ENCODE measurements at regions not wholly inside any gene's neighbourhood (a gene's known extent, or its start where the extent isn't known, plus 50 kb on each side); places are given as distances from the start of the nearest gene placed in this dataset.

DNA sequence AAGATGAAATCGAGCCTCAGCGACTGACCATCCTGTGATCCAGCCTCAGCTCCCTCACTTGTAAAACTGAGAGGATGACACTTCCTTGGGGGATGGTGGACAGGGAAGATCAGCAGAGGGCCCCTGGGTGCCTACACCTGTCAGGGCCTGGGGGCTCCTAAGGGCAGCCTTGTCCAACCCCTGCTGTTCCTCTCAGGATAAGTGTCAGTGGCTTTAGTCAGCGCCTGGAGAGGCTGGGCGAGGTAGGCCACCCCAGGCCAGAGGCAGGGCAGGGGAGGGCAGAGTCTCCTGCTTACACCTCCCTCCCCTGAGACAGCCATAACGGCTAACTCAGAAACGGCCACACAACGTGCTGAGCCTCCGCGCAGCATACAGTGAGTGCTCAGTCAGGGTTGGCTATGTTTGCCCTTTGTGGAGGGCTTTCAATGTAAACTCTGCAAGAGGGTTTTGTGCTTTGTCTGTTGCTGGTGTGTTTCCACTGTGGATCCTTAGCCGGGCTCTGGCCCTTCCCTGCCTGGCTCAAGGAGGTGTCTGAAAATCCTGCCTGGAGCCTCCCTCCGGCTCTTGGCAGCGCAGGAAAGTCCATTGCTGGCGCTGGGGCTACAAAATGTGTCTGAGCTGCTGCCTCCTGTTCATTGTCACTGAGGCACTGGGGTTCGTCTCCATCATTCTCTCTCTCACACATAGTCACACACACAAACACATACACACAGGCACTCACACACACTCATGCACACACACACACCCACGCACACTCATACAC, 588.4 kb downstream of the PTPRU start:
- H3K36me3 Mint-ChIP-seq: no peaks in the 10 kb centered on the region
- ATAC-seq (replicated peaks): no peak

DNA sequence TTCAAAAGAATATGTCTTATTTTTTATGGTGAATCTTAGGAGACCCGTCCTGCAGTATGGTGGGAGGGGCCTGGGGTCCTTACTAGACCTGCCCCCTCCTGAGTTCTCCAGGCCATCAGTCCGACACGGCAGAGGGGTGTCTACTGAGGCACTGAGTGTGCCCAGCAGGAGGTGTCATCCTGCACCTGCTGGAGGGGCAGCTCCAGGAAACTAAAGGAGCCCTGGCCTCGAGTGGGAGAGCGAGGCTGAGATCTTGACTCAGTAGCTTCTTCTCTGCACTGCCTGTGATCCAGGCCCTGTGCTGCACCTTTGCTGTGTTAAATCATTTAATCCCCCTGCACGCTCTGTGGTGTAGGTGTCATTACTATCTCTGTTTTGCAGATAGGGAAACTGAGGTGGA, 587.7 kb downstream of the PTPRU start:
- DNase-seq: no peak
- H3K36me3 Mint-ChIP-seq: no peaks in the 10 kb centered on the region

More for the DNA sequence above, 588.4 kb downstream of the PTPRU start:
- Mint-ChIP-seq H3K9me3 (peaks cover 0 to 1% of the 10 kb centered on the region in 2 donors), H3K27me3 (peaks cover 15 to 28% of the 10 kb centered on the region in 2 donors), H3K4me3 (no peak overlapping the region), H3K4me1 (no peaks in the 10 kb centered on the region), H3K27ac (no peak overlapping the region)
- no peak for DNase-seq

DNA sequence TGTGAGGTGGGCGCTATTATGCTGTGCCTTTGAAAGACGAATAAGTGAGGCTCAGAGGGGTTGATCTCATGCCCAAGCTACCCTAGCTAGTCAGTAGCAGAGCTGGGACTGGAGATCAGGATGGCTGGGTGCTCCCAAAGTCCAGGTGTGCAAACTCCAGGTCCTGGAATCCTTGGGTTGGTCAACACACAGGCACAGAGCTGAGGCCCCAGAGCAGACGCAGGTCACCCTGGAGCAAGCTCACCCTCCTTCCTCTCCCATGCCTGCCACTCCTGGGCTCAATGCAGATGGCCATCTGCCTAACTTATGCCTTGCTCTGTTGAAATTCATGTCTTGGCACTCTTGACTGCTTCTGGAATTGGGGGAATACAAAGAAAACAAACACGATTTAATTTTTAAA, 587.2 kb downstream of the PTPRU start:
- Mint-ChIP-seq H3K36me3 (no peaks in the 10 kb centered on the region), H3K4me1 (no peaks in the 10 kb centered on the region), H3K4me3 (no peak overlapping the region), H3K27me3 (peaks cover 23 to 39% of the 10 kb centered on the region in 2 donors), H3K9me3 (peaks cover 0 to 5% of the 10 kb centered on the region in 2 donors), H3K27ac (no peak overlapping the region)
- DNase-seq (no peak), ATAC-seq (replicated peaks) (no peak)

More for the DNA sequence above, 587.7 kb downstream of the PTPRU start:
- no peak overlapping the region for H3K4me3 Mint-ChIP-seq
- no peaks in the 10 kb centered on the region for H3K4me1 Mint-ChIP-seq
- no peak for ATAC-seq (replicated peaks)
- H3K27ac Mint-ChIP-seq: no peak overlapping the region
- H3K9me3 Mint-ChIP-seq: peaks cover 0 to 4% of the 10 kb centered on the region in 2 donors
- peaks cover 21 to 35% of the 10 kb centered on the region in 2 donors for H3K27me3 Mint-ChIP-seq

DNA sequence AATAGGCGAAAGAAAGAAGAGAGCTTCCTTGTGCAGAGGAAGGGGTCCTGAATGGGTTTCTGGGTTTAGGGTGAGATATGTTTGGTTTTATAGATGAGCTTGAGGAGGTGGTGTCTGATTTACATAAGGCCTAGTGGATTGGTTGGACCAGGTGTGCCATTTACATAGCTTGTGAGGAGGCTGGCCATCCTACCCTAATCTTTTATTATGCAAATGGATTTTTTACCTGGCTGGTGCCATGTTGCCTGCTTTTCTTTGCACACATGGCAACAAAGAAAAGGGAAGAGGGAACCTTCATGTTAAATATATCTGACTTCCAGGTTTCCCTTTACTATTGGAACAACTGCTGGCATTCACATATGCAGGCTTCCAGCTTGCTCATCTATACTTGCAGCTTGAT, 585.3 kb downstream of the PTPRU start:
- Mint-ChIP-seq H3K4me3 (no peak overlapping the region), H3K4me1 (no peaks in the 10 kb centered on the region), H3K27ac (no peak overlapping the region), H3K36me3 (no peaks in the 10 kb centered on the region), H3K27me3 (peaks cover 17 to 38% of the 10 kb centered on the region in 2 donors), H3K9me3 (peaks cover 0 to 5% of the 10 kb centered on the region in 2 donors)
- DNase-seq (no peak), ATAC-seq (replicated peaks) (no peak)

DNA sequence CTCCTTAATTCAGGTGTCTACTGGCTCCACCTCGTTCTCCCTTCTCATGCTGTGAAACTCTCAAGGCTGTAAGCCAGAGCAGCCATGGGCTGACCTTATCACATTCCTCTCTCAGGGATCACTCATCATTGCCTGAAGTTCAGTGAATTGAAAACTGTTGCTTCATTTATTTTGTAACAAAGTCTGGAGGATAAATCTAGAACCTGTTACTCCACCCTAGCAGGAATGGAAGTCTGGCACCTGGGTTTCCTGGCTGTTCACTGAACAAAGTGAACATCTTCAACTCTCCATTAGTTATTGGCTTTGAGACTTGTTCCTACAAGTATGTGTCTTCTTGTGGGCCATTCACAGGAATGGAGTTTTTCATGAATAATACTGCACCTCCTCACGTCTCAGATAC, 584.1 kb downstream of the PTPRU start:
- H3K4me3 Mint-ChIP-seq: no peak overlapping the region

DNA sequence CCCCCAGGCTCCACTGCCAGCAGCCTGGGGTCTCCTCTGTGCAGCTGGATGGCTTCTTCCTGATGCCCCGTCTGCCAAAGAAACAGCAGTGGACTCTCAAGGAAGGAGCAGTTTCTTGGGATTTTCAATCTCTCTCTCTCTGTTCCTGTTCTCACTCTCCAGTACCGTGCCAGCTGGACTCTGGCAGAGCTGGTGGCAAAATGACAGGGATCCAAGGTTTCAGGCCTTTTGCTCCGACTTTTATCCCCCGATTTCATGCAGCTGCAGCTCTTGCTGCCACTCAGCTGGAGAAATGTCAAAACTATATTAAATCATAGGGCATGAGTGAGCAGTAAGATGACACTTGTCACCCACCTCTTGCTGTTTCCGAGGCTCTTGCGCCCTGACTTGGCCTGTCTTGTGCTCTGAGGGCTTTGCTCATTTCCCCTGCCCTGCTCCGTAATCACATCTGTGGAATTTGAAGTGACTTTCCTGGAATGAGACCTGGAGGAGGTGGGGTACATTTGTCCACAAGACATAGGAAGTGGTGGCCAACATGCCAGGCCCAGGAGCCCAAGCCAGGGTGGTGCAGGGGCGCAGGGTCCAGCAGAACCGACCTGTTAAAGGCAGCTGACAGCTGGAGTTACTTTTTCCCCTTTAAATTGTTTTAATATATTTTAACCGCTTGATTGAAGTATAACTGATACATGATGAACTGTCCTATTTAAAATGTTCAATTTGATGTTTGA, 576.2 kb downstream of the PTPRU start:
- Mint-ChIP-seq H3K36me3 (no peaks in the 10 kb centered on the region), H3K4me3 (no peak overlapping the region), H3K4me1 (no peaks in the 10 kb centered on the region), H3K27me3 (peaks cover 9 to 10% of the 10 kb centered on the region in 2 donors), H3K9me3 (peaks cover 0 to 2% of the 10 kb centered on the region in 2 donors), H3K27ac (no peak overlapping the region)
- ATAC-seq (replicated peaks): no peak
- no peak for DNase-seq

More for the DNA sequence above, 584.1 kb downstream of the PTPRU start:
- Mint-ChIP-seq H3K27ac (no peak overlapping the region), H3K9me3 (peaks cover 0 to 5% of the 10 kb centered on the region in 2 donors), H3K4me1 (no peaks in the 10 kb centered on the region), H3K27me3 (peaks cover 17 to 38% of the 10 kb centered on the region in 2 donors), H3K36me3 (no peaks in the 10 kb centered on the region)
- ATAC-seq (replicated peaks): no peak
- DNase-seq: no peak

DNA sequence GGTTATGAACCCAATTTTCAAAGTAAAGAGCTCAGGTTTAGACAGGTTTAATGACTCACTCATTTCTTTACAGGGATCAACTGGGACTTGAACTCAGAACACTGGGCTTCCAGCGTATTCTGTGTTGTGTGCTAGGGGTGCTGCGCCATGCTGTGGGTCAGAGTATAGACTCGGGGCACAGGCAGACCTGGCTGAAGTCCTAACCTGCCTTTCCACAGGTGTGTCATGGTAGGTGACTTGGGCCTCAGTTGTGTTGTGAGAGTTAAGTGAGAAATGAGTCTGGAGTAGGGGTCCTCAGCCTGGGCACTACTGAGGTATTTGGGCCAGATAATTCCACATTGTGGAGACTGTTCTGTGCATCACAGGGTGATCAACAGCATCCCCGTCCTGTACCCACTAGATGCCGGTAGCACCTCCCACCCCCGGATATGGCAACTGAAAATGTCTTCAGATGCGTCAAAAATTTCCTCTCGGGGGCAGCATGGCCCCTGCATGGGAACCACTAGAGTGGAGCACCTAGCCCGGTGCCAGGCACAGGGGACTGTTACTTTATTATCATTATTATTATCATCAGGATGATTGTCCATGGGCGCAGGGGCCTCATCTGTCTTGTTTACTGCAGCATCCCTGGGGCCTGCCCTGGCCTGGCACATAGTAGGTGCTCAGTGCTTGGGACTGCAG, 575.5 kb downstream of the PTPRU start:
- Mint-ChIP-seq H3K4me3 (no peak overlapping the region), H3K4me1 (no peaks in the 10 kb centered on the region), H3K27ac (no peak overlapping the region), H3K27me3 (peaks cover 6 to 9% of the 10 kb centered on the region in 2 donors), H3K36me3 (no peaks in the 10 kb centered on the region), H3K9me3 (peaks cover 0 to 2% of the 10 kb centered on the region in 2 donors)
- ATAC-seq (replicated peaks) (no peak), DNase-seq (no peak)

DNA sequence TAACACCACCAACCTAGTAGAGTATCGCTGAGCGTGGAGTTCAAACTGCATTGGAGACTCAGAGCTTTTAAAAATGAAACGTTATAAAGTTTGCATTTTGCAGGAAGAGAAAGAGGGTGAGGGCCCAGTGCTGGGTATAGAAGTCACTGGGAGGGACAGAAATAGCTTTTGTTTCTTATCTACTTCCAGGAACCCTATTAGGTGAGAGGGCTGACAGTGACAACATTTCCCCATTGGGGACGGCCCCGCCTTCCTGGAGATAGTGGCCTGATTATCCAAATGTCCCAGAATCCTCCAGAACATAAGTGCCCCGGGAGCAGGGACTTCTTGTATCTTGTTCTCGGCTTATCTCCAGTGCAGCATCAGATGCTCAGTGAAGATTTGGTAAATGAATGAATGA, 574.9 kb downstream of the PTPRU start:
- Mint-ChIP-seq H3K9me3 (peaks cover 0 to 2% of the 10 kb centered on the region in 2 donors), H3K27ac (no peak overlapping the region), H3K4me3 (no peak overlapping the region), H3K4me1 (no peaks in the 10 kb centered on the region), H3K36me3 (no peaks in the 10 kb centered on the region), H3K27me3 (peaks cover 5 to 9% of the 10 kb centered on the region in 2 donors)
- DNase-seq (no peak), ATAC-seq (replicated peaks) (no peak)

DNA sequence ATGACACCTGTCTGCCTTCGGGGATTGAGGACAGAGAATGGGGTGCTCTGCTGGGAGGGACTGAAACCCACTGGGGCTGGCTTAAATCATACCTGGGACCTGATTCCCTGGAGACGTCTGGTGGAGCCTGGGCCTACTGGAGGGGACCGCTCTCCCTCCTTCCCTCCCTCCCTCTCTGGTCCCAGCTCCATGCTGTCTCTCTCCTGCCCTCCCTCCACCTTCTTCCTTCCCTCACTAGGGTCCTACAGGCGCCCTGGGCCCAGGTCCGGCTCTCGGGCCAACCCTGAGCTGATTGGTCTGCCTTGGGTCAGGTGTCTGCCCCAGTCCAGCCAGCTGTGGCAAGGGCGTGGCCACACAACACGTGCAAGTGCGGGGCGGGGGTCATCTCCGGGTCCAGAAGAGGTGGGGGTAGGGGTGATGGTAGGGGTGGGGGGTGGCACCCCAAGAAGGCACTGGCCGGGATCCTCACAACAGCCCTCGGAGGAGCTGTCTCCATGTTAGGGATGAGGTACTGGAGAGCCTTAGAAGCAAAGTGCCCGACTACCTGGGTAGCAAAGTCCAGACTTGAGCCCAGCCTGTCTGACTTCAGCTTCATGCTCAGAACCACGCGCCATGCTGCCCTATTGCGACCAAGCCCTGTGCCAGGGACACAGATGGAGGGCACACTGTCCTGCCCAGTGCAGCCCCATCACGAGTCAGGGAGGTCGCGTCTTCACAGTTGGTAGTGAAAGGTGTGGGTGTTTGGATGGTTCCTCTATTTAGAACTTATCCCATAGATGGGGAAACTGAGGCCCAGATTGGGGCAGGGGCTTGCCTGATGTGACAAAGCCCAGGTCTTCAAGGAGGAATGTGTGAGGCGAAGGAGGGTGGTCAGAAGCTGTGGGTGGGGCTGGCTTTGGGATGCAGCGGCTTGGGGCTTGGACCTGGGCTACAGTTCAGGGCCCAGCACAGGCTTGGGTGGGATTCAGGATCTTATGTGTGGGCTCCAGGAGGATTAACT, 574.1 kb downstream of the PTPRU start:
- peaks cover 0 to 2% of the 10 kb centered on the region in 2 donors for H3K9me3 Mint-ChIP-seq
- H3K27me3 Mint-ChIP-seq: peaks cover 5 to 9% of the 10 kb centered on the region in 2 donors
- H3K4me1 Mint-ChIP-seq: no peaks in the 10 kb centered on the region
- ATAC-seq (replicated peaks): no peak
- H3K4me3 Mint-ChIP-seq: no peak overlapping the region
- no peak for DNase-seq
- no peaks in the 10 kb centered on the region for H3K36me3 Mint-ChIP-seq
- H3K27ac Mint-ChIP-seq: no peak overlapping the region

DNA sequence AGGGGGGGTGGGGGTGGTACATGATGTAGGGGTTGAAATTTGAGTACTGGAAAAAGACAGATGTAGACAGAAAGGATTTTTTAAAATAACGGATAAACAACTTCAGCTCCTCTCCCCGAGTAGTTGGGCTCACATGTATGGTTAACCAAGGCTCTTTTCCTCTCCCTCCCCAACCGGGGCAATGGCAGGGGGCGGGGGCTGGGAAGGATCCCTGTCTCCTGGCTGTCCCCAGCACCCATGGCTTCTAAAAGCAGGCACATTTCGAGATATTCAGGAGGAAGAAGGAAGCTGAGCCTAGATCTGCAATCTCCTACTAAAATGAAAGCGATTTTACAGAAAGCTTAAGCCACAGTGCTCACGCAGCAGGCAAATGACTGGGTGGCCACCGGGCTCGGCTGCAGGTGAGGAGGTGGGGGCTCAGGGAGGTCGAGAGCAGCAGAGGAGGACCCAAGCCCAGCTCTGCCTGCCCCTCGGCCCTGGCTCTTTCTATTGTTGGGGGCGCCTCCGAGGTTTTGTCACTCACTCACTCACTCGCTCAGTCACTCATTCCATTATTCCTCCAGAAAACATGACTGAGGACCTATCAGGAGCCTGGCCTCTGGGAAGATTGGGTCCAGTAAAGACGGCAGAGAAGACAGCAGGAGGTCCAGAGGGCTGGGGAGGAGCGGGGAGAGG, 573.3 kb downstream of the PTPRU start:
- Mint-ChIP-seq H3K4me1 (no peaks in the 10 kb centered on the region), H3K4me3 (no peak overlapping the region), H3K36me3 (no peaks in the 10 kb centered on the region), H3K27me3 (peaks cover 7 to 9% of the 10 kb centered on the region in 2 donors), H3K9me3 (peaks cover 0 to 2% of the 10 kb centered on the region in 2 donors), H3K27ac (no peak overlapping the region)
- DNase-seq (no peak), ATAC-seq (replicated peaks) (no peak)

DNA sequence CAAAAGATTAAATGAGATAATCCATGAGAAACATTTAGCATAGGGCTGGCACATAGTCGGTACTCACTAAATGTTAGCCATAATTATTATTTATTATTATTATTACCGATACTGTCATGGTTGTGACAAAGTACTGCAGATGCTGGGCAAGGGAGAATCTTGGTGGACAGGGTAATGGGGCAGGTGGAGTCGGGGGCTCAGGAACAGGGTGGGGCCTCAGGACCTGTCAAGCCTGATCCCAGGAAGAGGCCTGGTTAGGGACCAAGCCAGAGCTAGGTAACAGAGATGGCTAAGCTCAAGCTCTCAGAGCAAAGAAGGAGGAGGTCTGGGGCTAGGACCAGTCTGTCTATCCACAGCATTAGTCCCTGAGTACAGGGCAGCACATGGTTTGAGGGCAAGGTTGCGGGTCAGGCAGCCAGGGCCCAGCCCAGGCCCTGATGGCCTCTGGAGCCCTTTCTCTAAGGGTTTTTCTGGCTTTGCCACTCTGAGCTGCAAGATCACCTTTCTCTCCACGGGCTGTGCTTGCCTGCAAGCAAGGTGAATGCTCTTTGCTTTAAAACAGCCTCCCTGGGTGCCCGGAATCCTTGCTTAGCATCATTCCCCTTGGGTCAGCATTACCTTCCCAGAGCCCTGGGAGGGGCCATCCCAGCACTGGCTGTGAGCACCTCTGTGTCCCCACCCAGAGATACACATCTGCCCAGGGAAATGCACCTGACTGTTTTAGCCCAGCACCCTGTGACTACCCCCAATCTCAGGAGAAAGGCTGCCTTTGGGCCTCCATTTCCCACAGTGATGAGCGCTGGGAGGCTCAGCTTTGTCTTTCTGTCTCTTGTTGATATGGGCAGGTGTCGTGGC, 572.0 kb downstream of the PTPRU start:
- H3K9me3 Mint-ChIP-seq: no peaks in the 10 kb centered on the region
- DNase-seq (no peak), ATAC-seq (replicated peaks) (no peak)
- no peaks in the 10 kb centered on the region for H3K36me3 Mint-ChIP-seq
- H3K4me1 Mint-ChIP-seq: no peaks in the 10 kb centered on the region
- no peak overlapping the region for H3K4me3 Mint-ChIP-seq
- H3K27me3 Mint-ChIP-seq: peaks cover 9 to 20% of the 10 kb centered on the region in 2 donors
- no peak overlapping the region for H3K27ac Mint-ChIP-seq

DNA sequence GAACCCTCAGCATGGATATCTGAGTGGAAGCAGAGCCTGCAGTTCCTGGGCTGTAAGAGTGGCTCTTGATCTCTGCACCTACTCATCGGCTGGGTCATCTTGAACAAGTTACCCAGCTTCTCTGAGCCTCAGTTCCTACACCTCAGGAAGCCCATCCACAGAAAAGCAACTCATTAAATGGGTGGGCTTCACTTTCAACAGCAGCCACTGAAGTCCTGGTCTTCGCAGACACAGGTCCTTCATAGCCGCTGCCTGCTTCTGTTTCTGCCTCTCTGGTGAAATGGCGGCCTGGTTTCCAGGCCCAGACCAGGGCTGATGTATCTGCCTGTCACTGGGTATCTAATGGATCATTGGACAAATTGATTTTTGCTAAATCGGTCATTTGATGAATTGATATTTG, 571.4 kb downstream of the PTPRU start:
- no peaks in the 10 kb centered on the region for H3K9me3 Mint-ChIP-seq
- DNase-seq: no peak
- no peak overlapping the region for H3K27ac Mint-ChIP-seq
- H3K4me3 Mint-ChIP-seq: no peak overlapping the region
- H3K27me3 Mint-ChIP-seq: peaks cover 11 to 26% of the 10 kb centered on the region in 2 donors
- no peaks in the 10 kb centered on the region for H3K36me3 Mint-ChIP-seq
- no peaks in the 10 kb centered on the region for H3K4me1 Mint-ChIP-seq
- no peak for ATAC-seq (replicated peaks)
